Erythroblast (primary cell): ENCODE measurements at regions not wholly inside any gene's neighbourhood (a gene's known extent, or its start where the extent isn't known, plus 50 kb on each side); places are given as distances from the start of the nearest gene placed in this dataset.

ENCODE experiments used
- DNase-seq, 2 experiments: peaks; one replicate each; lab custom pipeline; 2025; lab: John Stamatoyannopoulos, UW
- GATA1 ChIP-seq: IDR thresholded peaks from 2 replicates; pipeline ENCODE4 v1.6.1; 2011; ENCODE audit warnings: low read depth, mild to moderate bottlenecking, control low read depth, low read length, moderate library complexity
- POLR2A ChIP-seq: IDR thresholded peaks from 2 replicates; pipeline ENCODE4 v1.6.1; 2011; ENCODE audit warnings: mild to moderate bottlenecking, low read length

- no peak for DNase-seq
- TF ChIP-seq POLR2A (no peak), GATA1 (no peak)
Measured at GRCh38 chr2:167626961-167627360, 620.4 kb downstream of the STK39 start.

GRCh38 chr2:167626301-167626700, 621.1 kb downstream of the STK39 start:
- DNase-seq = no peak
- TF ChIP-seq POLR2A (no peak), GATA1 (no peak)

GRCh38 chr2:167616997-167617396, 630.4 kb downstream of the STK39 start:
- TF ChIP-seq POLR2A = no peak
- TF ChIP-seq GATA1 = no peak
- no peak for DNase-seq

GRCh38 chr2:167613471-167613870, 633.9 kb downstream of the STK39 start:
- no peak for DNase-seq
- no peak for TF ChIP-seq POLR2A
- no peak for TF ChIP-seq GATA1

DNA sequence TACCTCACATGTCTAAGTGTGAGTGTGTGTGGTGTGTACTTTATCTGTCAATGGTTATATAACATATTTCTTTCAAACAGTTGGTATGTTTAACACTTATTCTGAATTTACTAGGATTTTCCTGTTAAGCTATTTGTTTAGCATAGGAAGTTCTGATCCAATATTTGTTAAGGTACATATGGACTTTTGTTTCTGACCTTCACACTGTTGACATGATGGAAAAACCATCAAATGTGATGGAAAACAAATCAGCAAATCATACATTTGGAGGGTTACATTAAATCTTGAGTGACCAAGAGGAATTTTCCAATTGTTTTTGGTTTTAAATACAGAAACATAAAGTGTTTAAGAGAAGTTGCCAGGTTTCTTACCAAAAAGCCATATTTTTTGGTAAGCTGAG, 638.9 kb downstream of the STK39 start:
- TF ChIP-seq POLR2A (no peak), GATA1 (no peak)
- no peak for DNase-seq

DNA sequence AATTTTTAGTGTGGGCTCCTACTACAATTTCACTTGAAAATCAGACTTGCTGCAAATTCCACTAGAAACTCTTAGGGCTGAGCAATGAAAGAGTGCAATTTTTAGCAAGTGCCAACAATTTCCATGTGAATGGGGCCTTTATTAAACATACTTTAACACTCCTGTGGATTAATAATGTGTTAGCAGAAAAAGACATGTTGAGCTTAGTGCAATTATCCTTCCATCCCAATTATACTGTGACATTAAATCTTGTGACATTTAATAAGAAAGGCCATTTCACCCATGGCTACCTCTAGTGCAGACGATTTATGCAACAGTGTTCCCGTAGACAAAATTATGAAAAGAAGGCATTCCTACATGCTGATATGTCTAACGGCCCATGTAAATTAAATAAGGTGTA, 639.7 kb downstream of the STK39 start:
- DNase-seq = no peak
- no peak for TF ChIP-seq GATA1
- TF ChIP-seq POLR2A = no peak

- TF ChIP-seq POLR2A = no peak
- TF ChIP-seq GATA1 = no peak
- no peak for DNase-seq
Measured at GRCh38 chr2:167607211-167607610, 640.2 kb downstream of the STK39 start.

- no peak for DNase-seq
- TF ChIP-seq GATA1 (no peak), POLR2A (no peak)
Measured at GRCh38 chr2:167602122-167602521, 645.3 kb downstream of the STK39 start.

DNA sequence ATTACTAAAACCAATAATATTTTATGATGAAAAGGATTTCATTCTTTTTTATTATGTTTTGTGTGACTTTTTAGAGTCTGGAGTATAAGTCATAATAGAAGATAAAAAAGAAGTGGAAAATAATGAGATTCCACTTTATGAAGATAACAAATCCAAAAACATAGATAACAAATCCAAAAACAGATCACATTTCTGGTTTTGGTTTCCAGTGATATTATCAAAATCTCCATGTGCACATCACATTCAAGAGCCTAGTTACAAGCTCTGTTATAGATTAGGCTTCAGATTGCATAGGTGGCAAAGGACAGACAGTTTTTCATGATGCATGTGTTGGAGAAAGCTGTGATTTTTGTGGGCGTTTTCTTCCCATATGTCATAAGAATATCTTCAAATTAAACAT, 648.2 kb downstream of the STK39 start:
- no peak for DNase-seq
- TF ChIP-seq GATA1 = no peak

DNA sequence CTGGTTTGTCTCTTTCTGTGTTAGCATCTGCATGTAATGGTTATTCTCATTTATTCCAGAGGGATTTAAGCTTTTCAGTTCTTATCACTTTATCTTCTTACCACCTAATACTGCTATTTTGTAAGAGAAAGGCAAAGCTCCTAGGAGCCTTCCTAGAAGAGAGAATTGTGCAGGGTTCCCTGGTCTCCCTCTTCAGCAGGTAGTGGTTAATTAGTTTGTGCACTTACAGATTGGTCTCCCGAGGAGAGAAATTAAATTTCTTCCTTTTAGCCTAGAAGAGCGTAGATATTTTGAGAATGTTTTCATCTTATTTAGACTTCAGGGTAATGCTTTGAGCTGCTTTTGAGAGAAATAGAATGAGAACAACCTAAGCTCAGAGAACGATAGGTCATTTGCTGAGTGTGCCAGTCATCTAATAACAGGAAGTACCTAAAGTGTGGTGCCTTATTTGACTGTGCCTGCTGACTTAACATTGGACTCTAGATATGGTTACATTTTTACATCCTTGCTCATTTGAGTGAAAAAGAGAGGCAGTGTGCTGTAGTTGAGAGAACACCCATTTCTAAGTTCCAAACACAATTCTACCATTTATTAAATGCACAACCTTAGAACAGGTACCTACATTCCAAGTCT, 651.4 kb downstream of the STK39 start:
- no peak for TF ChIP-seq GATA1
- TF ChIP-seq POLR2A = no peak

GRCh38 chr2:167595021-167595420, 652.4 kb downstream of the STK39 start:
- TF ChIP-seq POLR2A = no peak
- no peak for TF ChIP-seq GATA1
- no peak for DNase-seq

More for the DNA sequence above, 651.4 kb downstream of the STK39 start:
- DNase-seq = no peak

- no peak for DNase-seq
Measured at GRCh38 chr2:167592441-167592840, 655.0 kb downstream of the STK39 start.

DNA sequence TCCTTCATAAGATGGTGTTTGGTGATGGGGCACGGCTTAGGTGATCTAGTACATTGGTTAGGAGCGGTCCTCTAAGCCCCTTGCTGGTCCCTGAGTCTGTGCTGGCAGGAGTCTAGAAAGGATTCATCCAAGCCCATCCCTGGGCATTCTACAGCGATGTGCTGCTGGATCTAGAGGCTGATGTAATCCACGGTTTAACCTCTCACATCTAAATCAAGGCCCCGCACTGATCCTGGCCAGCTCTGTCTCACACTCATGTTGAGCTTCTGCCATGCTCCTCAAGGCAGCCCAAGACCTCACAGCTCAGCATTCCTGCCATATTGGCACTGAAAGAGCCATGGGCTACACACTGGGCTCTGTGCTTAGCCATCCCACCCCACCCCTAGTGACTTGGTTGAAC, 664.8 kb downstream of the STK39 start:
- no peak for DNase-seq
- TF ChIP-seq GATA1 (no peak), POLR2A (no peak)

More at GRCh38 chr2:167592441-167592840, 655.0 kb downstream of the STK39 start:
- TF ChIP-seq POLR2A (no peak), GATA1 (no peak)

GRCh38 chr2:167581961-167582574, 665.3 kb downstream of the STK39 start:
- DNase-seq = no peak
- no peak for TF ChIP-seq GATA1
- TF ChIP-seq POLR2A = no peak

GRCh38 chr2:167579826-167580225, 667.6 kb downstream of the STK39 start:
- TF ChIP-seq GATA1 = no peak
- TF ChIP-seq POLR2A = no peak
- DNase-seq = no peak
